GM18907 (cell line): ENCODE measurements at regions not wholly inside any gene's neighbourhood (a gene's known extent, or its start where the extent isn't known, plus 50 kb on each side); places are given as distances from the start of the nearest gene placed in this dataset.

Experiments used
- ATAC-seq: cut with Tn5 transposase; IDR thresholded peaks from one replicate; pipeline ENCODE4 v1.9.1; 2021; ENCODE audit warnings: mild to moderate bottlenecking, moderate library complexity; ENCODE audit not compliant: unreplicated experiment

- ATAC-seq = no peak
Measured at GRCh38 chr13:61738236-61738750, 322.6 kb upstream of the PCDH20 start.

GRCh38 chr13:61734683-61735082 lies 319.0 kb upstream of the PCDH20 start:
- no peak for ATAC-seq

GRCh38 chr13:61728471-61728870 lies 312.8 kb upstream of the PCDH20 start:
- ATAC-seq = no peak

- ATAC-seq = no peak
Measured at GRCh38 chr13:61727767-61728166, 312.1 kb upstream of the PCDH20 start.

GRCh38 chr13:61725806-61726205 lies 310.2 kb upstream of the PCDH20 start:
- no peak for ATAC-seq

GRCh38 chr13:61722119-61722518 lies 306.5 kb upstream of the PCDH20 start:
- ATAC-seq = no peak

GRCh38 chr13:61712621-61713020 lies 297.0 kb upstream of the PCDH20 start:
- no peak for ATAC-seq

GRCh38 chr13:61709258-61709657 lies 293.6 kb upstream of the PCDH20 start:
- ATAC-seq = no peak

- no peak for ATAC-seq
Measured at GRCh38 chr13:61706899-61707298, 291.2 kb upstream of the PCDH20 start.

- no peak for ATAC-seq
Measured at GRCh38 chr13:61700620-61701019, 285.0 kb upstream of the PCDH20 start.

GRCh38 chr13:61700181-61700580 lies 284.5 kb upstream of the PCDH20 start:
- ATAC-seq = no peak

- no peak for ATAC-seq
Measured at GRCh38 chr13:61696676-61697075, 281.0 kb upstream of the PCDH20 start.

GRCh38 chr13:61695147-61695546 lies 279.5 kb upstream of the PCDH20 start:
- no peak for ATAC-seq

- ATAC-seq = no peak
Measured at GRCh38 chr13:61692691-61693090, 277.0 kb upstream of the PCDH20 start.

- no peak for ATAC-seq
Measured at GRCh38 chr13:61685682-61686012, 270.0 kb upstream of the PCDH20 start.

GRCh38 chr13:61684976-61685681 lies 269.5 kb upstream of the PCDH20 start:
- no peak for ATAC-seq

- ATAC-seq = no peak
Measured at GRCh38 chr13:61672756-61673155, 257.1 kb upstream of the PCDH20 start.

- ATAC-seq = no peak
Measured at GRCh38 chr13:61670384-61671161, 254.9 kb upstream of the PCDH20 start.

GRCh38 chr13:61664801-61665705 lies 249.4 kb upstream of the PCDH20 start:
- ATAC-seq = no peak

- ATAC-seq = no peak
Measured at GRCh38 chr13:61654481-61654880, 238.8 kb upstream of the PCDH20 start.

GRCh38 chr13:61648547-61648946 lies 232.9 kb upstream of the PCDH20 start:
- ATAC-seq = no peak
